ENCODE measurements at regions not wholly inside any gene's neighbourhood (a gene's known extent, or its start where the extent isn't known, plus 50 kb on each side); places are given as distances from the start of the nearest gene placed in this dataset.

DNA sequence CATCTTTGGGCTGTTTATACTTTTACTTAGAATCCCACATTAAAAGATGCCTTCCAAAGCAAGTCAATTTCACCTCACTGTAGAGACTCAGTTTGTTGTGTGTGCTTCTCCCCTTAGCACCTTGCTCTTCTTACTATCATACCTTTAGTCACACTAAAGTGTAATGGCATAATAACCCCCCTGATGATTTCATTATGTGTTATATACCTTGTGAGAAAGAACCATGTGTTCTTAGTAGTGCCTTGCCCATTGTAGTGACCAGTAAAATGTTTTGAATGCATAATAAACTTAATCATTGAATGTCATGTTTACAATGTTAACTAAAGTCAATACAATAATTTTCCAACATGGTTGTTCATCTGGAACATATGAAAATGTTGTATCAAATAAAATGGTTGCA is 1621.9 kb downstream of the PCDH7 start:
- TF ChIP-seq, protein P1, sequence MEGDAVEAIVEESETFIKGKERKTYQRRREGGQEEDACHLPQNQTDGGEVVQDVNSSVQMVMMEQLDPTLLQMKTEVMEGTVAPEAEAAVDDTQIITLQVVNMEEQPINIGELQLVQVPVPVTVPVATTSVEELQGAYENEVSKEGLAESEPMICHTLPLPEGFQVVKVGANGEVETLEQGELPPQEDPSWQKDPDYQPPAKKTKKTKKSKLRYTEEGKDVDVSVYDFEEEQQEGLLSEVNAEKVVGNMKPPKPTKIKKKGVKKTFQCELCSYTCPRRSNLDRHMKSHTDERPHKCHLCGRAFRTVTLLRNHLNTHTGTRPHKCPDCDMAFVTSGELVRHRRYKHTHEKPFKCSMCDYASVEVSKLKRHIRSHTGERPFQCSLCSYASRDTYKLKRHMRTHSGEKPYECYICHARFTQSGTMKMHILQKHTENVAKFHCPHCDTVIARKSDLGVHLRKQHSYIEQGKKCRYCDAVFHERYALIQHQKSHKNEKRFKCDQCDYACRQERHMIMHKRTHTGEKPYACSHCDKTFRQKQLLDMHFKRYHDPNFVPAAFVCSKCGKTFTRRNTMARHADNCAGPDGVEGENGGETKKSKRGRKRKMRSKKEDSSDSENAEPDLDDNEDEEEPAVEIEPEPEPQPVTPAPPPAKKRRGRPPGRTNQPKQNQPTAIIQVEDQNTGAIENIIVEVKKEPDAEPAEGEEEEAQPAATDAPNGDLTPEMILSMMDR (IDR thresholded peaks at IDR 0.05; ENCODE audit: control extremely low read depth in 1 of 3, insufficient read depth in 1 of 3, low read depth in 1 of 3, low read length in 3 of 3): no peak
- TF ChIP-seq, protein P2, sequence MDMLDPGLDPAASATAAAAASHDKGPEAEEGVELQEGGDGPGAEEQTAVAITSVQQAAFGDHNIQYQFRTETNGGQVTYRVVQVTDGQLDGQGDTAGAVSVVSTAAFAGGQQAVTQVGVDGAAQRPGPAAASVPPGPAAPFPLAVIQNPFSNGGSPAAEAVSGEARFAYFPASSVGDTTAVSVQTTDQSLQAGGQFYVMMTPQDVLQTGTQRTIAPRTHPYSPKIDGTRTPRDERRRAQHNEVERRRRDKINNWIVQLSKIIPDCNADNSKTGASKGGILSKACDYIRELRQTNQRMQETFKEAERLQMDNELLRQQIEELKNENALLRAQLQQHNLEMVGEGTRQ (IDR thresholded peaks at IDR 0.05; ENCODE audit: low read length): no peak
- TF ChIP-seq JUND (IDR thresholded peaks at IDR 0.05; ENCODE audit: low read length) (no peak), EP300 (IDR thresholded peaks at IDR 0.05; ENCODE audit: borderline replicate concordance in 1 of 2, low read depth in 2 of 2, low read length in 2 of 2) (no peak), POLR2AphosphoS5 (IDR thresholded peaks at IDR 0.05; ENCODE audit: low read depth, low read length) (no peak), SRF (IDR thresholded peaks at IDR 0.05; ENCODE audit: low read depth, low read length) (no peak), TAF1 (IDR thresholded peaks at IDR 0.05; ENCODE audit: low read depth, low read length) (no peak), POLR2A (IDR thresholded peaks at IDR 0.05; ENCODE audit: control extremely low read depth in 1 of 2, low read depth in 2 of 2, low read length in 2 of 2) (no peak), TCF12 (IDR thresholded peaks at IDR 0.05; ENCODE audit: low read depth, low read length) (no peak), RXRA (IDR thresholded peaks at IDR 0.05; ENCODE audit: insufficient read depth, low read depth, low read length) (no peak), YY1 (IDR thresholded peaks at IDR 0.05; ENCODE audit: low read depth, low read length) (no peak), PHF8 (conservative IDR thresholded peaks at IDR 0.05; ENCODE audit: low read depth, low read length) (no peak), MAFK (IDR thresholded peaks at IDR 0.05; ENCODE audit: low read depth, low read length) (no peak)
- TF ChIP-seq, protein P3, sequence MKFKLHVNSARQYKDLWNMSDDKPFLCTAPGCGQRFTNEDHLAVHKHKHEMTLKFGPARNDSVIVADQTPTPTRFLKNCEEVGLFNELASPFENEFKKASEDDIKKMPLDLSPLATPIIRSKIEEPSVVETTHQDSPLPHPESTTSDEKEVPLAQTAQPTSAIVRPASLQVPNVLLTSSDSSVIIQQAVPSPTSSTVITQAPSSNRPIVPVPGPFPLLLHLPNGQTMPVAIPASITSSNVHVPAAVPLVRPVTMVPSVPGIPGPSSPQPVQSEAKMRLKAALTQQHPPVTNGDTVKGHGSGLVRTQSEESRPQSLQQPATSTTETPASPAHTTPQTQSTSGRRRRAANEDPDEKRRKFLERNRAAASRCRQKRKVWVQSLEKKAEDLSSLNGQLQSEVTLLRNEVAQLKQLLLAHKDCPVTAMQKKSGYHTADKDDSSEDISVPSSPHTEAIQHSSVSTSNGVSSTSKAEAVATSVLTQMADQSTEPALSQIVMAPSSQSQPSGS (IDR thresholded peaks at IDR 0.05; ENCODE audit: low read length): no peak
